Astrocyte (in vitro differentiated cells and primary cell): ENCODE measurements at regions not wholly inside any gene's neighbourhood (a gene's known extent, or its start where the extent isn't known, plus 50 kb on each side); places are given as distances from the start of the nearest gene placed in this dataset.

Source experiments
- DNase-seq: peaks from one replicate; pipeline ENCODE4 v3.0.0-alpha.2; 2010; ENCODE audit warnings: low read depth
- FAIRE-seq: peaks from 2 replicates; lab custom pipeline; 2011; peaks lifted over from hg19 to GRCh38; lab: Jason Lieb, UNC
- H2AFZ ChIP-seq: 2 replicates; pipeline ENCODE4 v1.6.0; 2012; ENCODE audit warnings: low read depth, low read length, inconsistent platforms
- H3K27ac ChIP-seq: 2 replicates; pipeline ENCODE4 v1.5.1; 2011; ENCODE audit warnings: low read depth, low read length, inconsistent platforms
- H3K27me3 ChIP-seq: 2 replicates; pipeline ENCODE4 v1.6.0; 2011; ENCODE audit warnings: low read length, inconsistent platforms; ENCODE audit not compliant: insufficient read depth
- H3K36me3 ChIP-seq: 2 replicates; pipeline ENCODE4 v1.5.1; 2011; ENCODE audit warnings: low read length, inconsistent platforms; ENCODE audit not compliant: insufficient read depth
- H3K4me1 ChIP-seq: 2 replicates; pipeline ENCODE4 v1.5.1; 2011; ENCODE audit warnings: low read length, inconsistent platforms; ENCODE audit not compliant: insufficient read depth
- H3K4me2 ChIP-seq: 2 replicates; pipeline ENCODE4 v1.6.0; 2012; ENCODE audit warnings: low read length, inconsistent platforms
- H3K4me3 ChIP-seq: 2 replicates; pipeline ENCODE4 v1.5.1; 2011; ENCODE audit warnings: low read depth, mild to moderate bottlenecking, low read length, inconsistent platforms; ENCODE audit not compliant: insufficient read depth
- H3K79me2 ChIP-seq: 2 replicates; pipeline ENCODE4 v1.6.0; 2012; ENCODE audit warnings: mild to moderate bottlenecking, low read length, inconsistent platforms; ENCODE audit not compliant: insufficient read depth
- H3K9ac ChIP-seq: 2 replicates; pipeline ENCODE4 v1.6.0; 2012; ENCODE audit warnings: mild to moderate bottlenecking, low read length, inconsistent platforms
- H3K9me3 ChIP-seq: 2 replicates; pipeline ENCODE4 v1.5.1; 2012; ENCODE audit warnings: low read depth, mild to moderate bottlenecking, low read length, inconsistent platforms; ENCODE audit not compliant: insufficient read depth
- H4K20me1 ChIP-seq: 2 replicates; pipeline ENCODE4 v1.6.0; 2012; ENCODE audit warnings: low read length, inconsistent platforms; ENCODE audit not compliant: insufficient read depth
- H3K27ac Mint-ChIP-seq: one replicate; pipeline ENCODE4 v1.8.0; 2021; ENCODE audit warnings: mild to moderate bottlenecking, mixed read lengths; ENCODE audit not compliant: unreplicated experiment
- H3K27me3 Mint-ChIP-seq: one replicate; pipeline ENCODE4 v1.8.0; 2021; ENCODE audit warnings: low read depth, mixed read lengths; ENCODE audit not compliant: unreplicated experiment
- H3K36me3 Mint-ChIP-seq: one replicate; pipeline ENCODE4 v1.8.0; 2021; ENCODE audit warnings: low read depth, mixed read lengths; ENCODE audit not compliant: unreplicated experiment
- H3K4me1 Mint-ChIP-seq: one replicate; pipeline ENCODE4 v1.8.0; 2021; ENCODE audit warnings: low read depth, mixed read lengths; ENCODE audit not compliant: unreplicated experiment
- H3K4me3 Mint-ChIP-seq: one replicate; pipeline ENCODE4 v1.8.0; 2021; ENCODE audit warnings: mild to moderate bottlenecking, moderate library complexity, mixed read lengths; ENCODE audit not compliant: unreplicated experiment
- H3K9me3 Mint-ChIP-seq: one replicate; pipeline ENCODE4 v1.8.0; 2021; ENCODE audit warnings: mild to moderate bottlenecking, mixed read lengths; ENCODE audit not compliant: unreplicated experiment
- CTCF ChIP-seq: IDR thresholded peaks from 2 replicates; pipeline ENCODE4 v1.5.1; 2011; ENCODE audit warnings: low read depth, mild to moderate bottlenecking, inconsistent platforms, low read length, moderate library complexity; ENCODE audit not compliant: insufficient read depth
- EZH2 ChIP-seq: IDR thresholded peaks from 2 replicates; pipeline ENCODE4 v1.6.1; 2012; ENCODE audit warnings: mild to moderate bottlenecking, low read length, inconsistent platforms; ENCODE audit not compliant: insufficient read depth

GRCh38 chr5:125778791-125779190 is 644.4 kb upstream of the GRAMD2B start:
- Histone ChIP-seq H3K4me2 (no peak overlapping the region), H3K36me3 (no peaks in the 10 kb centered on the region), H3K79me2 (no peaks in the 10 kb centered on the region), H3K27me3 (no peaks in the 10 kb centered on the region), H2AFZ (no peak overlapping the region), H3K4me3 (no peak overlapping the region), H3K4me1 (no peaks in the 10 kb centered on the region), H3K9me3 (no peaks in the 10 kb centered on the region), H4K20me1 (no peaks in the 10 kb centered on the region), H3K27ac (no peak overlapping the region), H3K9ac (no peak overlapping the region)
- no peaks in the 10 kb centered on the region for H3K36me3 Mint-ChIP-seq
- no peak for DNase-seq
- H3K9me3 Mint-ChIP-seq = no peaks in the 10 kb centered on the region
- TF ChIP-seq EZH2 = no peak
- TF ChIP-seq CTCF = no peak
- H3K27me3 Mint-ChIP-seq = no peaks in the 10 kb centered on the region
- H3K27ac Mint-ChIP-seq = no peak overlapping the region
- H3K4me1 Mint-ChIP-seq = no peaks in the 10 kb centered on the region
- no peak overlapping the region for H3K4me3 Mint-ChIP-seq
- no peak for FAIRE-seq

- H3K9me3 Mint-ChIP-seq = no peaks in the 10 kb centered on the region
- H3K27ac Mint-ChIP-seq = no peak overlapping the region
- TF ChIP-seq EZH2 = no peak
- TF ChIP-seq CTCF = no peak
- no peaks in the 10 kb centered on the region for H4K20me1 ChIP-seq
- H3K4me2 ChIP-seq = no peak overlapping the region
- H3K4me3 Mint-ChIP-seq = no peak overlapping the region
- no peak overlapping the region for H3K27ac ChIP-seq
- H3K79me2 ChIP-seq = no peaks in the 10 kb centered on the region
- no peaks in the 10 kb centered on the region for H3K27me3 Mint-ChIP-seq
- no peaks in the 10 kb centered on the region for H3K36me3 ChIP-seq
- H3K36me3 Mint-ChIP-seq = no peaks in the 10 kb centered on the region
- no peaks in the 10 kb centered on the region for H3K9me3 ChIP-seq
- FAIRE-seq (no peak), DNase-seq (no peak)
- no peaks in the 10 kb centered on the region for H3K27me3 ChIP-seq
- H3K9ac ChIP-seq = no peak overlapping the region
- no peaks in the 10 kb centered on the region for H3K4me1 ChIP-seq
- H2AFZ ChIP-seq = no peak overlapping the region
- H3K4me3 ChIP-seq = no peak overlapping the region
- no peaks in the 10 kb centered on the region for H3K4me1 Mint-ChIP-seq
Observed at GRCh38 chr5:125785407-125785806, 637.8 kb upstream of the GRAMD2B start.

GRCh38 chr5:125786021-125786420 is 637.2 kb upstream of the GRAMD2B start:
- FAIRE-seq (no peak), DNase-seq (no peak)
- H3K36me3 ChIP-seq = no peaks in the 10 kb centered on the region
- no peaks in the 10 kb centered on the region for H3K4me1 ChIP-seq
- H3K4me3 ChIP-seq = no peak overlapping the region
- no peak overlapping the region for H3K9ac ChIP-seq
- H3K27me3 Mint-ChIP-seq = no peaks in the 10 kb centered on the region
- H3K27me3 ChIP-seq = no peaks in the 10 kb centered on the region
- no peaks in the 10 kb centered on the region for H3K9me3 ChIP-seq
- no peak overlapping the region for H3K27ac ChIP-seq
- no peak overlapping the region for H3K27ac Mint-ChIP-seq
- TF ChIP-seq EZH2 (no peak), CTCF (no peak)
- H3K79me2 ChIP-seq = no peaks in the 10 kb centered on the region
- no peak overlapping the region for H2AFZ ChIP-seq
- no peak overlapping the region for H3K4me3 Mint-ChIP-seq
- H4K20me1 ChIP-seq = no peaks in the 10 kb centered on the region
- no peaks in the 10 kb centered on the region for H3K9me3 Mint-ChIP-seq
- no peak overlapping the region for H3K4me2 ChIP-seq
- no peaks in the 10 kb centered on the region for H3K4me1 Mint-ChIP-seq
- no peaks in the 10 kb centered on the region for H3K36me3 Mint-ChIP-seq
